LNCaP clone FGC (cell line): ENCODE measurements at regions not wholly inside any gene's neighbourhood (a gene's known extent, or its start where the extent isn't known, plus 50 kb on each side); places are given as distances from the start of the nearest gene placed in this dataset.

Source experiments
- DNase-seq: peaks from one replicate; pipeline ENCODE4 v3.0.0-alpha.2; 2011; ENCODE audit warnings: low read depth
- H3K4me3 ChIP-seq: 2 replicates; pipeline ENCODE4 v1.5.1; 2011; ENCODE audit warnings: mild to moderate bottlenecking, low read depth, low read length, control low read depth
- TF ChIP-seq, protein P1 (sequence below): IDR thresholded peaks from 2 replicates; pipeline ENCODE4 v1.5.1; 2012; ENCODE audit warnings: mild to moderate bottlenecking; ENCODE audit not compliant: control insufficient read depth, insufficient read depth; ENCODE audit errors: extremely low read depth

DNA sequence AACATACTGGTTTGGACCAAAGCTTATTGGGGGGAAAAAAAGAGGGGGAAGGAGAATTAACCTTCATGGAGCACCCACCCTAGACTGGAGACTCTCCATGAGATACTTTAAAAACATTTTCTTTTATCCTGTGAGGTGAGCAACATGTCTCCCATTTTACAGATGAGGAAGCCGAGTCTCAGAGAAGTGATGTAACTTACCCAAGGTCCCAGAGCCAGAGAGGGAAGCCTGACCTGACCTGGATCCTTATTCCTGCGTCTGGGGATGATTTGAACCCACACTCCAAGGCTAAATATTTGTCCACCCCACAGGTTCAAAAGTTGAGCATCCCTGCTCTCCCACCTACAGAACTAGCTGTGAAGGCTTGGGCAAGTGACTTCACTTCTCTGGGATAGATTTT, 137.9 kb upstream of the JUN start:
- H3K4me3 ChIP-seq = no peak overlapping the region
- DNase-seq = no peak
- TF ChIP-seq, protein P1, sequence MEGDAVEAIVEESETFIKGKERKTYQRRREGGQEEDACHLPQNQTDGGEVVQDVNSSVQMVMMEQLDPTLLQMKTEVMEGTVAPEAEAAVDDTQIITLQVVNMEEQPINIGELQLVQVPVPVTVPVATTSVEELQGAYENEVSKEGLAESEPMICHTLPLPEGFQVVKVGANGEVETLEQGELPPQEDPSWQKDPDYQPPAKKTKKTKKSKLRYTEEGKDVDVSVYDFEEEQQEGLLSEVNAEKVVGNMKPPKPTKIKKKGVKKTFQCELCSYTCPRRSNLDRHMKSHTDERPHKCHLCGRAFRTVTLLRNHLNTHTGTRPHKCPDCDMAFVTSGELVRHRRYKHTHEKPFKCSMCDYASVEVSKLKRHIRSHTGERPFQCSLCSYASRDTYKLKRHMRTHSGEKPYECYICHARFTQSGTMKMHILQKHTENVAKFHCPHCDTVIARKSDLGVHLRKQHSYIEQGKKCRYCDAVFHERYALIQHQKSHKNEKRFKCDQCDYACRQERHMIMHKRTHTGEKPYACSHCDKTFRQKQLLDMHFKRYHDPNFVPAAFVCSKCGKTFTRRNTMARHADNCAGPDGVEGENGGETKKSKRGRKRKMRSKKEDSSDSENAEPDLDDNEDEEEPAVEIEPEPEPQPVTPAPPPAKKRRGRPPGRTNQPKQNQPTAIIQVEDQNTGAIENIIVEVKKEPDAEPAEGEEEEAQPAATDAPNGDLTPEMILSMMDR = no peak

DNA sequence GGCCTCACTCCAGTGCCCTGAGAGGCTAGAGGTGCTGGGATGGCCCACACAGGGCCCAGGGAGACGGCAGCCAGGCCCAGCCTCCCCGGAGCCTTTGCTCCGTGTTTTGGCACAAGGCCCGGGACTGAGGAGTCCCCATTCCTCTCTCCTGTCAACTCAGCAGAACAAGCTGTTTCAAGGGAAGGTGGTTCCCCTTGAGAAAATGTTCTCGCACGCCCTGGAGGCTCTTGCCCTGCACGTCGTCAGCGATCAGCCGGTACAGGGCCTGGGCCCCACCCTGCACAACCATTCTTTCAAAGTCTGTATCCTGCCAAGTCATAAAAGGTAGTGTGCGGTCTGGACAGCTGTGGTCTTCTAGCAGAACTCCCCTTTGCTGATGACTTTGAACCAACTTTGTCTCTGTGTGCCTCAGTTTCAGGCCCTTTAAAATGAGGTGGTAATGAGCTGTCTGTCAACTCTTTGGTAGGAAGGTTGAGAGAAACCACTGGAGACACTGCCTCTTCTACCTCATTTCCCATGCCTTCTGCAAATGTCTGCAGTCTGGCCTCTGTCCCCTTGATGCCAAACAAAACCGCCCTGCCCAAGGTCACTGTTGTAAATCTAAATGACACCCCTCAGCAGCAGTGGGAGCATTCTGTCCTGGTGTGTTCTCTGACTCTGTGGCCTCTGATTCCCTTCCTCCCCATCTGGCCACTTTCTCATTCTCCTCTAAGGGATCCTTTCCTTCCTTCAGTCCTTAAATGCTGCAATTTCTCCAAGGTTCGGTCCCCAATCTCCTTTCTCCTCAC, 138.6 kb upstream of the JUN start:
- H3K4me3 ChIP-seq = no peak overlapping the region
- TF ChIP-seq, protein P1 = no peak
- no peak for DNase-seq

DNA sequence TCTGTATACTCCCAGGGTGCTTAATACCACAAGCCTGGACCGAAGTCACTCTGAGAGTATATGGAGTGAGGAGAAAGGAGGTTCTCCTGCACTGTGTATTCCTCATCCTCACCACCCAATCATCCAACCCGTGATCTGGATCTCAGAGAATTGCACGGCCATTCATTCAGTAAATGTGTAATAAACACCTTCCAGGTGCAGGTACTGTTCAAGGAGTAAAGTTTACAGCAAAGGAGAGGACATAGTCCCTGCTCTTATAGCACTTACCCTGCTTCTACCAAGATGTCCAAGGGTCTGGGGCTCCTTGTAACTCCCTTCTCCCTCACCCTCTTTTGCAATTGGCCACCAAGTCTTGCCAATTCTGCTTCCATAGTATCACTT, 139.2 kb upstream of the JUN start:
- no peak for DNase-seq
- no peak overlapping the region for H3K4me3 ChIP-seq
- TF ChIP-seq, protein P1 = no peak

DNA sequence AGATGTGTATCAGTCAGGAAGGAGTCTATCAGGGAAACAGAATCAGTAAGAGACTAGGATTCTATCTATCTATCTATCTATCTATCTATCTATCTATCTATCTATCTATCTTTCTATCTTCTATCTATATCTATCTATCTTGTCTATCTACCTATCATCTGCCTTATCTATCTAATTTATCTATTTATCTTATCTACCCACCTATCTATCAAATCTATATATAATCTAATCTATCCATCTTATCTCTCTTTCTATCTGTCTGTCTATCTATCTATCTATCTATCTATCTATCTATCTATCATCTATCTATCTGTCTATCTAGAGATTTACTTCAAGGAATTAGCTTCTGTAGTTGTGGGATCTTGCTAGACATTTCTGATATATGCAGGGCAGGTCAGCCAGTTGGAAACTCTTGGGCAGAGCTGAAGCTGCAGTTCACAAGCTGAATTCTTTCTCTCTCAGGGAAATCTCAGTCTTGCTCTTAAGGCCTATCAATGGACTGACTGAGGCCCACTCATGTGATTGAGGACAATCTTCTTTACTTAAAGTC, 140.2 kb upstream of the JUN start:
- DNase-seq = no peak
- TF ChIP-seq, protein P1 = no peak
- H3K4me3 ChIP-seq = no peak overlapping the region

DNA sequence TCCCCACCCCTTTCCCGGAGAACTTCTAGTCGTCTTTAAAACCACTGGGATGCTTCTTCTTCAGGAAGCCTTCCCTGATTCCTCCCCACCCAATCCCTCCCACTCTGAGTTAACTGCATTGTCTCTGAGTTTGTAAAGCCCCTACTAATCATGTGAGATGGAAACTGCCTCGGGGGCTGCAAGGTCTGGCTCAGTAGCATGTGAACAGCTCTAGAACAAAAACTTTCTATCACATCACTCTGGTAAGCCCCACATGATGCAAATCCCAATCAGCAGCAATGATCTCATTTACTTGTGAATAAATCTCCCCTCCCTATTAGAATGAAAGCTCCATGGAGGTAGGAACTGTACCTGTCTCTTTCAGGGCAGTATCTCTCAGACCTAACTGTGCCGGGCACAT, 141.0 kb upstream of the JUN start:
- no peak overlapping the region for H3K4me3 ChIP-seq
- TF ChIP-seq, protein P1 = no peak
- no peak for DNase-seq

DNA sequence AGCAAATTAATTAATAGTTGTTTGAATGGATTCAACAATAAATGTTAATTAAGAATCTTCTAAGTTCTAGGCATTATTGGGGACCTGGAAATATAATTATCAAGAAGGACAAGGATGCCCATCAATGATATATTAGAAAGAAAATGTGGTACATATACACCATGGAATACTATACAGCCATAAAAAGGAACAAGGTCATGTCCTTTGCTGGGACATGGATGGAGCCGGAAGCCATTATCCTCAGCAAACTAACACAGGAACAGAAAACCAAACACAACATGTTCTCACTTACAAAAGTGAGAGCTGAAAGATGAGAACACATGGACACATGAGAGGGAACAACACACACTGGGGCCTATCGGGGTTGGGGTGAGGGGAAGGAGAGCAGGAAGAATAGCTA, 141.4 kb upstream of the JUN start:
- TF ChIP-seq, protein P1 = no peak
- H3K4me3 ChIP-seq = no peak overlapping the region
- no peak for DNase-seq

DNA sequence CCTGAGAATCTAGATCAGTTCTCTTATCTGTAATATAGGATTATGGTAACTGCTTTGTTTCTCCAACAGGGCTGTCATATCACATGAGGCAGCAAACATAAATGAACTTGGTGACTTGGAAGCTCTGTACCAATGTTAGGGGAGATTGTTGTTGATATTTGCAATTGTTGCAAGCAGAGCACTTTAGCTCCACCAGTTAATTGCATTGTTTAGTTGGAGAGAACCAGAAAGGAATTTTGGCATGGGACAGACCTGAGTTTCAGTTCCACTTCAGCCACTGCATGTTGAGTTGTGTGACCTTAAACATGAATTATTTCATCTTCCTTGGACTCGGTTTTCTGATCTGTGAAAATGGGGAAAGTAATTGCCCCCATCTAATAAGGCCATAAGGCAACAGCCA, 142.3 kb upstream of the JUN start:
- no peak for DNase-seq
- TF ChIP-seq, protein P1 = no peak
- no peak overlapping the region for H3K4me3 ChIP-seq
